CD4-positive, alpha-beta T cell treated with Interleukin-6 at 100 ng/mL for 8 hours (primary cell): ENCODE measurements at regions not wholly inside any gene's neighbourhood (a gene's known extent, or its start where the extent isn't known, plus 50 kb on each side); places are given as distances from the start of the nearest gene placed in this dataset.

Source experiments
- DNase-seq: peaks from one replicate; pipeline ENCODE4 v3.0.0-alpha.2; 2020; ENCODE audit warnings: mixed read lengths, low spot score

- DNase-seq, result no peak
These were observed 450.6 kb downstream of the LMO7 start for GRCh38 chr13:76086729-76087128.

- DNase-seq, result no peak
These were observed 431.7 kb downstream of the LMO7 start for GRCh38 chr13:76067850-76068249.

GRCh38 chr13:76053181-76053580 lies 417.1 kb downstream of the LMO7 start:
- DNase-seq, result no peak

- no peak for DNase-seq
These were observed 413.2 kb downstream of the LMO7 start for GRCh38 chr13:76049376-76049746.

- DNase-seq, result no peak
These were observed 412.7 kb downstream of the LMO7 start for GRCh38 chr13:76048675-76049375.

- DNase-seq, result no peak
These were observed 412.0 kb downstream of the LMO7 start for GRCh38 chr13:76048131-76048530.

GRCh38 chr13:76043874-76044273 lies 407.7 kb downstream of the LMO7 start:
- no peak for DNase-seq

- DNase-seq, result no peak
These were observed 403.0 kb downstream of the LMO7 start for GRCh38 chr13:76038920-76039716.

- no peak for DNase-seq
These were observed 400.0 kb downstream of the LMO7 start for GRCh38 chr13:76036176-76036575.

- no peak for DNase-seq
These were observed 399.6 kb downstream of the LMO7 start for GRCh38 chr13:76035711-76036110.

- DNase-seq, result no peak
These were observed 393.6 kb downstream of the LMO7 start for GRCh38 chr13:76029706-76030105.

GRCh38 chr13:76029088-76029487 lies 393.0 kb downstream of the LMO7 start:
- DNase-seq, result no peak

GRCh38 chr13:76027131-76027530 lies 391.0 kb downstream of the LMO7 start:
- DNase-seq, result no peak

- no peak for DNase-seq
These were observed 389.3 kb downstream of the LMO7 start for GRCh38 chr13:76025392-76025791.

GRCh38 chr13:76024151-76024550 lies 388.0 kb downstream of the LMO7 start:
- DNase-seq, result no peak

GRCh38 chr13:76023652-76024051 lies 387.5 kb downstream of the LMO7 start:
- no peak for DNase-seq

GRCh38 chr13:76020421-76020955 lies 384.4 kb downstream of the LMO7 start:
- no peak for DNase-seq

GRCh38 chr13:76019421-76020044 lies 383.4 kb downstream of the LMO7 start:
- no peak for DNase-seq

- no peak for DNase-seq
These were observed 381.9 kb downstream of the LMO7 start for GRCh38 chr13:76017861-76018556.

GRCh38 chr13:76016799-76017400 lies 380.8 kb downstream of the LMO7 start:
- no peak for DNase-seq

- no peak for DNase-seq
These were observed 378.5 kb downstream of the LMO7 start for GRCh38 chr13:76014406-76015318.
